D341Med (cell line): ENCODE measurements at regions not wholly inside any gene's neighbourhood (a gene's known extent, or its start where the extent isn't known, plus 50 kb on each side); places are given as distances from the start of the nearest gene placed in this dataset.
"Not testable (repeated sequence)": the region's sequence is repeated elsewhere in the genome, so short reads cannot be mapped to it uniquely, and the experiment has no call there.

Experiments used
- DNase-seq: peaks from one replicate; pipeline ENCODE4 v3.0.0; 2012; ENCODE audit warnings: low spot score

- not testable (repeated sequence) for DNase-seq
Observed at GRCh38 chr16:70014915-70015314, 63.8 kb downstream of the CLEC18A start.

GRCh38 chr16:70016751-70017150, 65.6 kb downstream of the CLEC18A start:
- not testable (repeated sequence) for DNase-seq

- peak; percentile 36 for DNase-seq
Observed at GRCh38 chr16:70018254-70018653, 67.1 kb downstream of the CLEC18A start.

GRCh38 chr16:70023207-70023606, 72.1 kb downstream of the CLEC18A start:
- DNase-seq = not testable (repeated sequence)

- not testable (repeated sequence) for DNase-seq
Observed at GRCh38 chr16:70023956-70024355, 72.8 kb downstream of the CLEC18A start.

GRCh38 chr16:70026165-70026854, 75.2 kb downstream of the CLEC18A start:
- DNase-seq = not testable (repeated sequence)

GRCh38 chr16:70032906-70033305, 81.2 kb upstream of the PDPR start:
- not testable (repeated sequence) for DNase-seq

GRCh38 chr16:70037913-70038312, 76.2 kb upstream of the PDPR start:
- DNase-seq = not testable (repeated sequence)

GRCh38 chr16:70040554-70040953, 73.6 kb upstream of the PDPR start:
- DNase-seq = peak; percentile 32

- not testable (repeated sequence) for DNase-seq
Observed at GRCh38 chr16:70043538-70044067, 70.5 kb upstream of the PDPR start.

- DNase-seq = not testable (repeated sequence)
Observed at GRCh38 chr16:70046560-70046959, 67.6 kb upstream of the PDPR start.

GRCh38 chr16:70048083-70048482, 66.0 kb upstream of the PDPR start:
- not testable (repeated sequence) for DNase-seq

- DNase-seq = not testable (repeated sequence)
Observed at GRCh38 chr16:70058056-70058455, 56.1 kb upstream of the PDPR start.

- not testable (repeated sequence) for DNase-seq
Observed at GRCh38 chr16:70059429-70059828, 54.7 kb upstream of the PDPR start.

- DNase-seq = not testable (repeated sequence)
Observed at GRCh38 chr16:70060521-70061027, 53.6 kb upstream of the PDPR start.

- not testable (repeated sequence) for DNase-seq
Observed at GRCh38 chr16:70061671-70062218, 52.4 kb upstream of the PDPR start.

GRCh38 chr16:70062947-70063346, 51.2 kb upstream of the PDPR start:
- not testable (repeated sequence) for DNase-seq
